ENCODE measurements at regions not wholly inside any gene's neighbourhood (a gene's known extent, or its start where the extent isn't known, plus 50 kb on each side); places are given as distances from the start of the nearest gene placed in this dataset.

- TF ChIP-seq, protein P1, sequence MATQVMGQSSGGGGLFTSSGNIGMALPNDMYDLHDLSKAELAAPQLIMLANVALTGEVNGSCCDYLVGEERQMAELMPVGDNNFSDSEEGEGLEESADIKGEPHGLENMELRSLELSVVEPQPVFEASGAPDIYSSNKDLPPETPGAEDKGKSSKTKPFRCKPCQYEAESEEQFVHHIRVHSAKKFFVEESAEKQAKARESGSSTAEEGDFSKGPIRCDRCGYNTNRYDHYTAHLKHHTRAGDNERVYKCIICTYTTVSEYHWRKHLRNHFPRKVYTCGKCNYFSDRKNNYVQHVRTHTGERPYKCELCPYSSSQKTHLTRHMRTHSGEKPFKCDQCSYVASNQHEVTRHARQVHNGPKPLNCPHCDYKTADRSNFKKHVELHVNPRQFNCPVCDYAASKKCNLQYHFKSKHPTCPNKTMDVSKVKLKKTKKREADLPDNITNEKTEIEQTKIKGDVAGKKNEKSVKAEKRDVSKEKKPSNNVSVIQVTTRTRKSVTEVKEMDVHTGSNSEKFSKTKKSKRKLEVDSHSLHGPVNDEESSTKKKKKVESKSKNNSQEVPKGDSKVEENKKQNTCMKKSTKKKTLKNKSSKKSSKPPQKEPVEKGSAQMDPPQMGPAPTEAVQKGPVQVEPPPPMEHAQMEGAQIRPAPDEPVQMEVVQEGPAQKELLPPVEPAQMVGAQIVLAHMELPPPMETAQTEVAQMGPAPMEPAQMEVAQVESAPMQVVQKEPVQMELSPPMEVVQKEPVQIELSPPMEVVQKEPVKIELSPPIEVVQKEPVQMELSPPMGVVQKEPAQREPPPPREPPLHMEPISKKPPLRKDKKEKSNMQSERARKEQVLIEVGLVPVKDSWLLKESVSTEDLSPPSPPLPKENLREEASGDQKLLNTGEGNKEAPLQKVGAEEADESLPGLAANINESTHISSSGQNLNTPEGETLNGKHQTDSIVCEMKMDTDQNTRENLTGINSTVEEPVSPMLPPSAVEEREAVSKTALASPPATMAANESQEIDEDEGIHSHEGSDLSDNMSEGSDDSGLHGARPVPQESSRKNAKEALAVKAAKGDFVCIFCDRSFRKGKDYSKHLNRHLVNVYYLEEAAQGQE (tag by site-specific recombination; IDR thresholded peaks at IDR 0.05) = no peak
- TF ChIP-seq ZNF140 (tag by site-specific recombination; IDR thresholded peaks at IDR 0.05) (no peak), ZNF792 (tag by site-specific recombination; IDR thresholded peaks at IDR 0.05) (no peak), ZNF621 (tag by site-specific recombination; IDR thresholded peaks at IDR 0.05) (no peak), YY1 (tag by site-specific recombination; IDR thresholded peaks at IDR 0.05) (no peak), CTCF (tag by site-specific recombination; IDR thresholded peaks at IDR 0.05) (no peak), ZNF114 (tag by site-specific recombination; IDR thresholded peaks at IDR 0.05) (no peak), ZNF350 (tag by site-specific recombination; IDR thresholded peaks at IDR 0.05) (no peak), TCF7L2 (IDR thresholded peaks at IDR 0.05; ENCODE audit: borderline replicate concordance, low read depth, low read length) (no peak), ZFP37 (tag by site-specific recombination; IDR thresholded peaks at IDR 0.05) (no peak), WT1 (tag by site-specific recombination; IDR thresholded peaks at IDR 0.05) (no peak), ZNF692 (tag by site-specific recombination; IDR thresholded peaks at IDR 0.05) (no peak)
- TF ChIP-seq, protein P2, sequence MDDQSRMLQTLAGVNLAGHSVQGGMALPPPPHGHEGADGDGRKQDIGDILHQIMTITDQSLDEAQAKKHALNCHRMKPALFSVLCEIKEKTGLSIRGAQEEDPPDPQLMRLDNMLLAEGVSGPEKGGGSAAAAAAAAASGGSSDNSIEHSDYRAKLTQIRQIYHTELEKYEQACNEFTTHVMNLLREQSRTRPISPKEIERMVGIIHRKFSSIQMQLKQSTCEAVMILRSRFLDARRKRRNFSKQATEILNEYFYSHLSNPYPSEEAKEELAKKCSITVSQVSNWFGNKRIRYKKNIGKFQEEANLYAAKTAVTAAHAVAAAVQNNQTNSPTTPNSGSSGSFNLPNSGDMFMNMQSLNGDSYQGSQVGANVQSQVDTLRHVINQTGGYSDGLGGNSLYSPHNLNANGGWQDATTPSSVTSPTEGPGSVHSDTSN (CRISPR knock-in tag; IDR thresholded peaks at IDR 0.05) = no peak
Observed at GRCh38 chr13:70571221-70571620, 463.0 kb upstream of the KLHL1 start.

Measured in HEK293 (cell line).